OCI-M1 (cell line): ENCODE measurements at regions not wholly inside any gene's neighbourhood (a gene's known extent, or its start where the extent isn't known, plus 50 kb on each side); places are given as distances from the start of the nearest gene placed in this dataset.
"Not testable (repeated sequence)": the region's sequence is repeated elsewhere in the genome, so short reads cannot be mapped to it uniquely, and the experiment has no call there.

ENCODE experiments used
- DNase-seq: peaks from one replicate; lab custom pipeline; 2025; lab: John Stamatoyannopoulos, UW

DNA sequence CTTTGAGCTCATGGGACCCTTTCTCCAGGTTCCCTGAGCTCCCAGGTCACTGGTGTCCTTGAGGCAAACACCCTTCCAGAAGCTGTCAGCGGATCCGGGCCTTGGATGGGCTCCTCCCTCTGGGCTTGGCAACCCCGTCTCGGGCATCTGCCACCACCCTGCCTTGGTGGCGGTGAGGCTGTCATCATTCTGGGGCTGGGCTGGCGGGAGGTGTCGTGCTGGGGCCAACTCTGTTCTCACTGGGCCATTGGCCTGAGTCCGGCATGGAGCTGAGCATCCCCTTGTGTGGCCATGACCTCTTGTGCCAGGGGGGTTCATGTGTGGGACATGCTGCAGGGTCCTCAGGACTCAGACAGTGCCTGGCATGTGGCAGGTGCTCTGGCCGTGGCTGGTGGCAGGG is 197.6 kb downstream of the LAT start:
- DNase-seq = no peak

DNA sequence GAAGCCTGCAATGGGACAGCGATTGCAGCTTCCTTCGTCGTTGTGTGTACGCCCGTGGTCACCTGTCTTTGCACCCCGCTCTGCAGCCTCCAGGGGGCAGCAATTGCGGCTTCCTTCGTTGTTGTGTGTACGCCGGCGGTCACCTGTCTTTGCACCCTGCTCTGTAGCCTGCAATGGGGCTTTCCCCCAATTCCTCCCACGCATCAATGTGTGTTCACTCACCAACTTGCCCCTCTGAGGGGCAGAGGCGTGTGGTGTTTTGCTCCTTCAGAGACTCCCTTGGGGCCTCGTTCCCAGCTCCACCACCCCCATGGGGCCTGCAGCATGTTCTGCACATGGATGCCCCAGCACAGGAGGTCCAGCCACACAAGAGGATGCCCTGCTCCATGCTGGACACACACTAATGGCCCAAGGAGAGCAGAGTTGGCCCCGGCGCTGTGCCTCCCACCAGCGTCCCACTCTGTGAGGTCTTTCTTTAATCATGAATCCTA is 197.1 kb downstream of the LAT start:
- DNase-seq = not testable (repeated sequence)

DNA sequence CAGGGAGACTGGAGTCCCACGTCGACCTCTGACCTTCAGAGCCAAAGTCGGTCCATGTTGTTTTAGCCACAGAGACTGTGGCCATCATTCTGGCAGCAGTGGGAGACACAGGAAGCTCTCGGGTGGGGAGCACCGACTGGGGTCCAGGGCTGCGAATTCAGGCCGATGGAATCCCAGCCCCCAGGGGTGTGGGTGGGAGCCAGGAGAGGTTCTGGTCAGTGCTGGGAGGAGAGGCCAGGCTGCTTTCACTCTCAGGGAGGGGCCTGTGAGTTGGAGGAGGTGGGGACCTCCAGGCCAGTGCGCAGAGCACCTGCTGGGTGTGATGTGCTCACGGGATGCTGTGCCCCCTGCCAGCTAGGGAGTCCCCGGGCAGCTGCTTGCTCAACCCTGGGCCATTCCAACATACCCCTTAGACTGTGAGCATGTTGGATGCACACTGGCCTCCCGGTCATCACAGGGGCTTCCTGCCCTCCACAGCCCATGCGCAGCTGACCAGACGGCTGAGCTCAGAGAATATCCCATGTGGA is 196.5 kb downstream of the LAT start:
- DNase-seq = not testable (repeated sequence)

DNA sequence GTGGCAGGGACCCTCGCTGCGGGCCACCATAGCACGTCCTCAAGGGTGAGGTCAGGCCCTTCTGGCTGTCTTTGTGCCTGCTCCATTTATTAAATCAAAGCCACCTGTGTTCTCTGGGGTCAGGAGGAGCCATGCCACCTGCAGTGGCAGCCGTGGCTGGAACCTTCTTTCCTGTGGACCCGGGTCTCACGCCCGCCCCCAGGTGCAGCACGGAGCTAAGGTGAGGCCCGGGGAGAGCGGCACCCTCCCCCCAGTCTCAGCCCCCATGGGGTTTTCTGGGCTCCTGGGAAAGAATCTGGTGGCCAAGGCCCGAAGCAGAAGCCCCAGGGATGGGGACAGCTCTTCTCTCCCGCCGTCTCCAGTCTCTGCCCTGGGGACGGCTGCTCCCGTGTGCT is 195.4 kb downstream of the LAT start:
- DNase-seq = not testable (repeated sequence)

DNA sequence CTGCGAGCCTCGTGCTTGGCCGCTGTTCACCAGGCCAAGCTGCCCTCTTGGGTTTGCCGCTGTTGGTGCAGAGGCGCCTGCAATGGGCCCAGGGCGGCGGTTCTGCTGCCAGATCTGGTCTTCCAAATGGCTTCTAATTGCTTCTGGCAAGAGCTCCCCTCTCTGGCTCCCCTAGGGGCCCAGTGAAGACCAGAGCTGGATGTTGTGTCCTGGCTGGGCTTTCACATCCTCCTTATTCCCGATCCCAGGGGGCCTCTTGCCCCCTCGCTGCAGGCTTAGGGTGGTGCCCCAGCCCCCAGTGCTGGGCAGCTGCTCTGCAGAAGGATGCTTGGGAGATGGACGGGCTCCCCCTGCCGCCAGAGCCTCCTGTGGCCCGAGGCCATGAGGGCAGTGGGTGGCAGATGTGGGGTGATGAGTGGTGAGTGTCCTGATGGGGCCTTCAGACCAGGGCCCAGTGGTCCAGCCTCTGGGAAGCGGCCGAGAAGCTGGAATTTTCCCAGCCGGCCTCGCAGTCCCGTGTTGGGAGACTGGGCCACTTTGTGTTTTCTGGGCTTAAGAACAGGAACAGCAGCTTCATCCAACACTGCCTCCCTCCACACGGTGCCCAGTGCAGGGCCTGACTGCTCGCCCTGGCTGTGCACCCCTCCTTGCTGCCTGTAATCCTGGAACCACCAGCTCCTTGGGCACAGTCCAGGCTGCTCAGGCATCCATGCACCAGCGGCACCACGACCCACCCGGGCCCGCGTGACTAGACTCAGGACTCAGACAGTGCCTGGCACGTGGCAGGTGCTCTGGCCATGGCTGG is 194.8 kb downstream of the LAT start:
- DNase-seq = not testable (repeated sequence)

DNA sequence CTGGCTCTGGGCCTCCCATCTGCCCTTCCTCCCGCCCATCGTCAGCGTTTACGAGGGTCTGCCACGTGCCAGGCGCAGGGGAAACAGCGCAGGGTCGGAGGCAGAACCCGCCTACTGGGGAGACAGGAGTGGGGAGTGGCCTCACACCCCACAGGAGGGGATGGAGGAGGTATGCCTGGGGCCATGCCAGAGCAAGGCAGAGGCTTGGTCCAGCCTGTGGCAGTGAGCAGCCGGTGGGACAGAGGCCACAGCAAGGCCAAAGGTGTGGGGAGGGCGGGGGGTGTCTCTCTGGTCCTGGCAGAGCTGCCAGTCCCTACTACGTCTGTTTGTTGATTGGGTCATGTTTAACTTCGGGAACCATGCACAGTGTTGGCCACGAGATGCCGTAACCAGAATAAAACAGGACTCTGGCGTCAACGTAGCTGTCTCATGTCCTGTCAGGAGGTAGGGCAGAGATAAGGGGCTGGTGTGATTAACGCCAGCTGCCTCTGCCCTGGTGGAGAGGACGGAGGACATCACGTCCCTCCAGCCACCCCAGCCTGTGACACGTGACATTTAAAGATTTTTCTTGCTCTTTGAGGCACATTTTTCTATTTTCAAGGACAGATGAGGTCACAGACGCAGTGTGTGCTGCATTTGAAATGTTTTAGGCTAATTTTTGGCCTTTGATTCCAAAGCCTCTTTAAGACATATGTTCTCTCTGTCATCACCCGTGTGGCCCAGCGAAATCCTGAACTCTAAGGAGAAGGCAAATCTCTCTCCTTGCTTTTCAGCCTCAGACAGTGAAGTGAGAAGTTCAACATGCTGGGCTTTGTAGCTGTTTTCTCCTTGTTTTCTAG is 193.3 kb downstream of the LAT start:
- peak; percentile 45 for DNase-seq

GRCh38 chr16:29177203-29177887 is 192.5 kb downstream of the LAT start:
- DNase-seq = not testable (repeated sequence)

GRCh38 chr16:29176822-29177202 is 192.0 kb downstream of the LAT start:
- not testable (repeated sequence) for DNase-seq

DNA sequence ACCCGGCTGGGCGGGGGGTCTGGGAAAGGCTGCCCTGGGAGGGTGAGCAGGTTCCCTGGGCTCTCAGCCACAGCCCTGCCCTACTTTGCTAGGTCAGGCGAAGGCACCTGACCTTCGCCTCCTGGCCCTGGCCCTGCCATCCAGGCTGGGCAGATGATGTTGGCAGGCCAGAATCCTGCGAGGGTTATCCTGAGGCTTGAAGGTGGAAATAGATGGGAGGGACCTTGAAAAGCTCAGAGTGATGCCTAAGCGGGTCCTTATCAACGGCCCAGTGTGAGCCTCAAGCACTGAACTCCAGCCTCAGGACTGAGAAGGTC is 191.3 kb downstream of the LAT start:
- not testable (repeated sequence) for DNase-seq

- DNase-seq = not testable (repeated sequence)
Measured at GRCh38 chr16:29175411-29176153, 190.7 kb downstream of the LAT start.

DNA sequence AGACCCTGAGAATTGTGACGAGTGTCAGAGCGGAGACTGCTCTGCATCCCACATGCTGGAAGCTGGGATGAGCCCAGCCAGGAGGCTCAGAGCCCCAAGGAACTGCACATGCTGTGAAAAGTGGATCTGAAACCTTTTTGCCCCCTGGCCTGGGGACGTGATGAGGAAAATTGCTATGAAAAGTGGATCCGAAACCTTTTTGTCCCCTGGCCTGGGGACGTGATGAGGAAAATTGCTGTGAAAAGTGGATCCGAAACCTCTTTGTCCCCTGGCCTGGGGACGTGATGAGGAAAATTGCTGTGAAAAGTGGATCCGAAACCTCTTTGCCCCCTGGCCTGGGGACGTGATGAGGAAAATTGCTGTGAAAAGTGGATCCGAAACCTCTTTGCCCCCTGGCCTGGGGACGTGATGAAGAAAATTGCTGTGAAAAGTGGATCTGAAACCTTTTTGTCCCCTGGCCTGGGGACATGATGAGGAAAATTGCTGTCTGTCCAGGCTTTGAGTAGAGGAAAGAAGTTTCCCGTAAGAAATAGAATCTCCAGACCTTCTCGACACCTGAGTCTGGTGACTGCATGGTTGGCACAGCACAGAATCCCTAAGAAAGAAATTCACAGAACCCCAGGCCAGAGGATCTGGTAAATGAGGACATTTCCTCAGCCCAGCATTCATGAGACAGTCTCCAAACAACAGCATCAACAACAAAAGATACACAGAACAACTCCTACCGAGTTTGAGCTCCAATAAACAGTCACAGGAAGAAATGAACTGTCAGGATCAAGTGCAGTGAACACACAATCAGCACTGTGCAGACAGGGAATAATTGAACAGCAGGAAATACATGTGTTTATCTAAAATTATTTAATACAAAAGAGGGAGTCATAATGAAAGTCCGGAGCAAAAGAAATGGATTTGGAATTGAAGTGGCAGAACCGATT is 188.8 kb downstream of the LAT start:
- DNase-seq = not testable (repeated sequence)

DNA sequence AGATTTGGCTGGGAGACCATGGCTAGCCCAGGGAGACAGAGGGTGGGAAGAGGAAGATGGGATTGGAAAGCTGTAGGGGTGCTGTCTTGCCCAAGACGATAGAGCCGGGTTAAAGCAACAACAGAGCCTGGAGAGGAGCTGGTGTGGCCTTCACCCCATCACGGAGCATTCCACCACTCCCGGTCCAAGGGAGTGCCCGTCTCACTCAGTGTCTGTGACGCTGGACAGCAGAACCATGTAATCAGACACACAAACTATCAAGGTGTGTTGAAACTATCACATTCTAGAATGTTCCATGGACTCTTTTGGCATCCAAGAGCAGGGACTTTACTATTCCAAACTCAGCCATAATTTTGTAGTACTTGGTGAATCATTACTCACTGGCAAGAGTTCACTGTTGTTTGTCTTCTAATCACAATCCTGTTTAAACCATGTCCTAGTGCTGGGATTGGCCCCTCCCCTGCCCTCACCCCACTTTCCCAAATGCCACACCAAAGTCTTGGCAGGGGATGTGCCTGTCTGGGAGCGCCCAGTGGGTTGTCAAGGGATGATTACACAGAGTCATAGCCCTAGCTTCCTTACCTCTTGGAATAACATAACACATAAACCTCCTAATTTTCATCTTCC is 187.4 kb downstream of the LAT start:
- not testable (repeated sequence) for DNase-seq

GRCh38 chr16:29171296-29171695 is 186.4 kb downstream of the LAT start:
- not testable (repeated sequence) for DNase-seq

GRCh38 chr16:29170393-29171119 is 185.7 kb downstream of the LAT start:
- DNase-seq = not testable (repeated sequence)

DNA sequence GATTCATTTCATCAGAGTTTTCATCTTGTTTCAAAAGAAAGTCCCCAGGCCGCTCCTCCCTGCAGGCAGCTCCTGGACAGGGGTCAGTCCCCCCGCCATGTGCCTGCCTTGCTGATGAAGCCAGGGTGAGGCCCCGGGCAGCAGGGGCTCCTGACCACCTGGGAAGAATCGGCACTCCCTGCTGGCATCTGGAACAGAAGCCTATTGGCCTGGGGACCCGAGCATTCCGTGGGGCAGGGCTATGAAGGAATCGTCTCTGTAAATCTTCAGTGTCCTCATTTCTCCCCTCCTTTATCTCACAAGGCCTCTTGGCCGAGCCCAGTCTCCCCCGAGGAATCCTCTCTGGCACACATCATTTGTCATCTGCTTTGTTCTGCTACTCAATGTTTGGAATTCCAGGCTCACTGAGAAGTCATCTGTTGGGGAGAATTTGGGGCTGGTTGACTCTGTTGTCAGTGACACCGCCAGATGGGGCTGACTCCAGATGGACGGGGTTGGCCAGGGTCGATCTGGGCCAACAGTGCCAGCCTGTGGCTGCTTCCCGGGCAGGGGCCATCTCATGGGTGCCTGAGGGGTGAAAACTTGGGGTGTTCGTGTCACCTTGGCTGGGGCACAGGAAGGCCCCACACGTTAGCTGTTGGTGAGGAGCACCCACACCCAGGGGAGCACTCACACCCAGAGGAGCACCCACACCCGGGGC is 184.6 kb downstream of the LAT start:
- DNase-seq = not testable (repeated sequence)

DNA sequence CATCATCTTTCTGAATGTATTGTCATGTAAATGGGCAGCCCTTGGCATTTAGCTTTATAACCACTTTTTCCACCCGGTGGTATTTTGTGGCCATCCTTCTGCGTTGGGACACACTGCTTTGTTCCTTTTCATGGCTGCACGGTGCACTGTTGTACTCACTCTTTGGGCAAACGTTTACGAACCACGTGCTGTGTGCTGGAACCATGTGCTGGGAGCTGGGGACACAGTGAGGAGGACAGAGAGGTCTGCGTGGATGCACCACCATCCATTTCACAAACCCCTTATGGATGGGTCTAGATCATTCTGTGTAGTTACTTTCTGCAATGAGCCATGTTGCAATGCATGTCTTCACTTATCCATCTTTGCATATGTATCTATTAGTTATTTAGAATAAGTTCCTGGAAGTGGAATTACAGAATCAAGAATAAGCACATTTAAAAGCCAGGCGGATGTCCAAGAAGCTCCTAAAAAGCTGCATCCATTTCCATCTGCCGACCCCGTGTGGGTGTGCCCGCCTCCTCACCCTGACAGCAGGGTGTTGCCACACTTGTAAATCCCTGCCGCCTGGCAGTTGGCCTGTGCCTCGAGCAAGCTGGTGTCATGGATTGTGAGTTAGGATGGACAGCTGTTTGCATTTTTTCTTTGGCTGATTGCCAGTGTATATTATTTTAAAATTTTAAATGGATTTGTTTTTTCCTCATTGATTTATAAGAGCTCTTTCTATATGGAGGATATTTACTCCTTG is 183.8 kb downstream of the LAT start:
- DNase-seq = not testable (repeated sequence)

GRCh38 chr16:29164442-29165089 is 179.7 kb downstream of the LAT start:
- DNase-seq = not testable (repeated sequence)
